ENCODE measurements at regions not wholly inside any gene's neighbourhood (a gene's known extent, or its start where the extent isn't known, plus 50 kb on each side); places are given as distances from the start of the nearest gene placed in this dataset.

- no peak for DNase-seq (ENCODE audit: low read depth, low spot score)
- CTCF ChIA-PET: interaction anchor here (1.0 kb wide), 1 partner anchor 94 kb away, joined by 3 read pairs; no protein-coding TSS in a partner anchor
- Histone ChIP-seq H3K27ac (ENCODE audit: low read depth, low read length) (no peak overlapping the region), H3K27me3 (ENCODE audit: control insufficient read depth, insufficient read depth, low read length) (no peaks in the 10 kb centered on the region), H3K9me3 (ENCODE audit: control insufficient read depth, insufficient read depth, low read length) (no peaks in the 10 kb centered on the region), H3K4me3 (ENCODE audit: low read depth, low read length) (no peak overlapping the region)
- POLR2A ChIA-PET: no interaction called here
- TF ChIP-seq CTCF (IDR thresholded peaks at IDR 0.05; ENCODE audit: low read depth, low read length): no peak
Measured at GRCh38 chr4:138401334-138401733, 159.2 kb upstream of the SLC7A11 start.

- ChIA-PET POLR2A (no interaction called here), CTCF (no interaction called here)
- Histone ChIP-seq H3K27ac (ENCODE audit: low read depth, low read length) (no peak overlapping the region), H3K9me3 (ENCODE audit: control insufficient read depth, insufficient read depth, low read length) (no peaks in the 10 kb centered on the region), H3K4me3 (ENCODE audit: low read depth, low read length) (no peak overlapping the region), H3K27me3 (ENCODE audit: control insufficient read depth, insufficient read depth, low read length) (no peaks in the 10 kb centered on the region)
- no peak for TF ChIP-seq CTCF (IDR thresholded peaks at IDR 0.05; ENCODE audit: low read depth, low read length)
- DNase-seq (ENCODE audit: low read depth, low spot score): no peak
Measured at GRCh38 chr4:138400543-138400942, 158.4 kb upstream of the SLC7A11 start.

DNA sequence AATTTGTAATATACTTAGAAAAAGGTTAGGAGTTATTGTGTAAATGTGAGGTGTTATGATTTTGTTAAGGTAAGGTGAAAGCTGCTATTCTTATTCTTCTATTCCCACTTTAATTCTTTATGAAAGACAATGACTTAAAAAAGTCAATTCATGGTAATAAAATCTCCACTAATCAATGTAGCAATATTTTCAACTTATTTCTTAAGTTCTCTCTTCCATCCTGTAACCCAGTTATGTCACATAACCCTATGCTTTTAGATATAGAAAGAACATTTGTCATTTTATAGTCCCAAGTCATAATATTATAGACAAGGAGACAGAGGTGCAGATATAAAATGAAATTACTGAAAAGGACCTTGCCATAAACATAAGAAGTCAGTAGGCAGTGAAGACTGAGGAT, 157.9 kb upstream of the SLC7A11 start:
- ChIA-PET CTCF (no interaction called here), POLR2A (no interaction called here)
- TF ChIP-seq CTCF (IDR thresholded peaks at IDR 0.05; ENCODE audit: low read depth, low read length): no peak
- H3K4me3 ChIP-seq (ENCODE audit: low read depth, low read length): no peak overlapping the region
- H3K27me3 ChIP-seq (ENCODE audit: control insufficient read depth, insufficient read depth, low read length): no peaks in the 10 kb centered on the region
- H3K27ac ChIP-seq (ENCODE audit: low read depth, low read length): no peak overlapping the region
- DNase-seq (ENCODE audit: low read depth, low spot score): no peak
- H3K9me3 ChIP-seq (ENCODE audit: control insufficient read depth, insufficient read depth, low read length): no peaks in the 10 kb centered on the region

DNA sequence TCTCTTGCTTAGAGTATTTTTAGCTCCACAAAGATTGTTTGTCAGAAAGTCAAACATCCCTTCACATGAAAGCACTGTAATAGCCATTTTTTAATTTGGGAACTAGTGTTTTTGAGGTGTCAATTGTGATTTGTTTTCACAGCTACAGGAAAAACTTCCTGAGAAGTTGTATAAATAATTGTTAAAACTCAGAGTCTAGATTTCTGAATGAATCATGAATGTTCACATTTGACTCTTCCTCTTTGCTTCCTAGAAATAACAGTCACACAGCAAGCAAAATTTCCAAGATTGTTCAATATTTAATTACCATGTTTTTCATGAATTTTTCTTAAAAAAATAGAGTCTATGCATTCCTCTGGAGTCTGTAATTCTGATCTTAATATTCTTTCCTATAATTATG, 156.9 kb upstream of the SLC7A11 start:
- ChIA-PET POLR2A (no interaction called here), CTCF (no interaction called here)
- no peak overlapping the region for H3K27ac ChIP-seq (ENCODE audit: low read depth, low read length)
- H3K27me3 ChIP-seq (ENCODE audit: control insufficient read depth, insufficient read depth, low read length): no peaks in the 10 kb centered on the region
- no peak overlapping the region for H3K4me3 ChIP-seq (ENCODE audit: low read depth, low read length)
- TF ChIP-seq CTCF (IDR thresholded peaks at IDR 0.05; ENCODE audit: low read depth, low read length): no peak
- no peaks in the 10 kb centered on the region for H3K9me3 ChIP-seq (ENCODE audit: control insufficient read depth, insufficient read depth, low read length)
- no peak for DNase-seq (ENCODE audit: low read depth, low spot score)

DNA sequence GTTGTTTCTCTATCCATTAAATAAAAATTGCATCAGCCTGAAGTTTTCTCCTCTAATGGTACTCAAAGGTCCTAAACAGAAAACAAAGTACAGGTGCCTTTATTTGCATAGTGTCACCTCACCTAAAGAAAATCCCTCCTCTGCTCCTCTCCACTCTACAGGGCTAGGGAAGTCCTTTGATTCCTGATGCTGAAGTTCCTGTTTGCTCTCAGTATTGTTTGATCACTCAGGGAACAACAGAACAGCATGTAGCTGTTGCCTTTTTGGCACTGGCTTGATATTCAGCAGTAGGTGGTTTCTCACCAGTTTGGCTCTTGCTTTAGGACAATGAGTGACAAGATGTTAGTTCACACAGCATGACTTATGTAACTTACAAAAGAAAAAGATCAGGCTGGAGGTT, 156.2 kb upstream of the SLC7A11 start:
- no peaks in the 10 kb centered on the region for H3K9me3 ChIP-seq (ENCODE audit: control insufficient read depth, insufficient read depth, low read length)
- ChIA-PET POLR2A (no interaction called here), CTCF (no interaction called here)
- DNase-seq (ENCODE audit: low read depth, low spot score): no peak
- no peaks in the 10 kb centered on the region for H3K27me3 ChIP-seq (ENCODE audit: control insufficient read depth, insufficient read depth, low read length)
- no peak overlapping the region for H3K27ac ChIP-seq (ENCODE audit: low read depth, low read length)
- H3K4me3 ChIP-seq (ENCODE audit: low read depth, low read length): no peak overlapping the region
- TF ChIP-seq CTCF (IDR thresholded peaks at IDR 0.05; ENCODE audit: low read depth, low read length): no peak
